NCI-H774 (cell line): ENCODE measurements at regions not wholly inside any gene's neighbourhood (a gene's known extent, or its start where the extent isn't known, plus 50 kb on each side); places are given as distances from the start of the nearest gene placed in this dataset.
"Not testable (repeated sequence)": the region's sequence is repeated elsewhere in the genome, so short reads cannot be mapped to it uniquely, and the experiment has no call there.

Source experiments
- DNase-seq: peaks from one replicate; lab custom pipeline; 2025; lab: John Stamatoyannopoulos, UW

DNA sequence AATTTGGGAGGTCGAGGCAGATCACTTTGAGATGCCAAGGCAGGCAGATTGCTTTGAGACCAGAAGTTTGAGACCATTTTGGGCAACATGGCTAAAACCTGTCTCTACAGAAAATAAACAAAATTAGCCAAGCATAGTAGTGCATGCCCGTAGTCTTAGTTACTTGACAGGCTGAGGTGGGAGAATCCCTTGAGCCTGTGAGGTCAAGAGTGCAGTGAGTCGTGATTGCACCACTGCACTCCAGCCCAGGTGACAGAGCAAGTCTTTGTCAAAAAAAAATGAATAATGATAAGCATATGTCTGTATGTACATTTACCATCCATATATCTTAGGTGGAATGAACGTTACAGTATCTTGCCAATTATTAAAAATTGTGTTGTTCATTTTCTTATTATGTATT is 2447.7 kb downstream of the PCDH9 start:
- no peak for DNase-seq

GRCh38 chr13:64778002-64778401 is 2452.1 kb downstream of the PCDH9 start:
- DNase-seq, result no peak

GRCh38 chr13:64774915-64775314 is 2455.2 kb downstream of the PCDH9 start:
- no peak for DNase-seq

DNA sequence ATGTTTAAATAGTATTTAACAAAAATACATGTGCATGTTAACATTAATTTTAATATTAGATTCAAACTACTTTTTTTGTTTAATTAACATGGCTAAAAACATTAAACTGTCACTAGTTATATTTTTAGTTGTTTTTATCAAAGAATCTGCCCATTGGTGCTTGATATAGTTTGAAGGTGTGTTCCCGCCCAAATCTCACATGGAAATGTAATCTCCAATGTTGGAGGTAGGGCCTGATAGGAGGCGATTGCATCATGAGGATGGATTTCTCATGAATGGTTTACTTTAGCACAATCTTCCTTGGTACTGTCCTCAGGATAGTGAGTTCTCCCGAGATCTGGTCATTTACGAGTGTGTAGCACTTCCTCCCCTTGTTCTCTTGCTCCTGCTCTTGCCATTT is 2459.4 kb downstream of the PCDH9 start:
- DNase-seq, result no peak

- no peak for DNase-seq
These were observed 2463.1 kb downstream of the PCDH9 start for GRCh38 chr13:64767054-64767453.

DNA sequence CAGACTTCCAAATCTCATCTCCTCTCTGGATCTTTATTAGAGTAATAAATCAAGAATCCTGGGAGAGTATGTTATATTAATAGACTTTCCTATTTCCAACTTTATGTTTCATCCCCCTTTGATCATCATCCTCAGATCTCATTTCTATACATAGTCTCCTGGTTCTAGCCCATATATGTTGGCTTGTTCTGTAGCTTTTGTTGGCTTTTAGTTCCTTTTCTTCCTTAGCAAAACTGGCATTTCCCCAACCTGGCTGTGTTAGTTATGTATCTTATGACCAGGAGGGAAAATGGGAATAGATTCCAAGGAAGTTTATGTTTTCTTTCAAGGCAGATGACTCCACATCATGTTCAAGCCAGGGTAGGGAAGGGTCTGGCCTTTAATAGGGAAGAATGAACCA is 2464.5 kb downstream of the PCDH9 start:
- no peak for DNase-seq

DNA sequence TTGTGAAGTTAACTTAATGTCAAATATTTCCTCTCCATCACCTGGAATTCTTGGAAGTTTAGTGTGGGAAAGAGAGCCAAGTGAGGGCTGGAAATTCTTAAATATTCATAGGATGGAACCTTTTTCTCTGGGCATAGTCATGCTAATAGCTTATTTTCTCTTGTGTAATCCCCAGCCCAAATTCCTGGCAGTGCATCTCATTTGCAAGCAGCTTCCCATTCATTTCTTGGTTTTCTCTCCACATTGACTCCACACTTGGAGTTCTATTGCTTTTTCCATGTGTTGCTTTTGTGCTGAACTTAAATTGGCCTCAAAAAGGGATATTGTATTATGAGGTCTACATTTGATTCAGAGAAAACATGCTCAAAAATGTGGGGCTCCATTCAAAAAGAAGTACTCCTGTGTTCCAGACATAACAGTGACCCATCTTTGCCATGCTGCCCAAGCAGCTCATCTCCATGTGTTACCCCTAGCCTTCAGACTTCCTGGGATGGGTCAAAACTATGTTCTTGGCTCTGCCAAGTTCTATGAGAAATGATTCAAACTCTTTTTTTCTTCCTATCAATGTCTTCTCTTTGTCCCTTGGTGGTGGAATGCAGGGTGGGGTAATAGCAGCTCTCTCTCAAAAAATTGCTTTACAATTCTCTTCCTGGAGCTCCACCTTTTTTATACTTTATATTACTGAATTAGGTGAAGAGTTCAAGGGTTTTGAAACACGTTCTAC is 2471.5 kb downstream of the PCDH9 start:
- no peak for DNase-seq

GRCh38 chr13:64756621-64757020 is 2473.5 kb downstream of the PCDH9 start:
- DNase-seq, result no peak

- DNase-seq, result no peak
These were observed 2474.2 kb downstream of the PCDH9 start for GRCh38 chr13:64755961-64756360.

DNA sequence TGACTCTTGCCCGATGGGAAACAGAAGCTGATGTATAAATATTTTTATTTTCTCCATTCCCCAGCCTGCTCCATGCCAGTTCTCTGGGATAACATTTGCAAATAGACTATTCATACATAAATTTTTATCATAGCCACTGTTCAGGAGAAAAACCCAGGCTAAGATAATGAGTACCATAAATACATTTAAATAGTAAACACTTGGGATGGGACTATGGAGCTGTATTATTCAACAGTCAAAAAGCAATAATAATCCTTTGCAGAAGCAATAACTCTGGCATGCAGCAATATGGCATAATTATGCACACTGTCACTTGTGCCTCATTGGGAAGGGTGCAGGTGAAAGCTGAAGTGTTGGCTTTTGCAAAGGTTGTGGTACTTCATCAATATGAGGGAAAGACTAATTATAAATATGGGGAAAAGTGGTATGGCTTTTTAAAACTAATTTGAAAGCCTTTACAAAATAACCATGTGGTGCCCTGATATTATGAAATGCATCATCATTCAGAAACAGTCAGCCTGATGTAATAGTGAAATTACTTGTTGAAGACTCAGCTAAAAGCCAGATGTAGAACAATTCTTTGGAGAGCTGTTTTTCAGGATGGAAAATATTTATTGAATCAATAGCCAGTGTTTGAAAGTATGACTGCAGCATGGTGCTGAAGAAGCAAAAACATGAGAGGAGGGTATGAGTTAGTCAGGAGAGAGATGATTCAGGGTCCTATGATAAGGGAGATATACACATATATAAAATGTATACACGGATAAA is 2476.7 kb downstream of the PCDH9 start:
- DNase-seq, result no peak

DNA sequence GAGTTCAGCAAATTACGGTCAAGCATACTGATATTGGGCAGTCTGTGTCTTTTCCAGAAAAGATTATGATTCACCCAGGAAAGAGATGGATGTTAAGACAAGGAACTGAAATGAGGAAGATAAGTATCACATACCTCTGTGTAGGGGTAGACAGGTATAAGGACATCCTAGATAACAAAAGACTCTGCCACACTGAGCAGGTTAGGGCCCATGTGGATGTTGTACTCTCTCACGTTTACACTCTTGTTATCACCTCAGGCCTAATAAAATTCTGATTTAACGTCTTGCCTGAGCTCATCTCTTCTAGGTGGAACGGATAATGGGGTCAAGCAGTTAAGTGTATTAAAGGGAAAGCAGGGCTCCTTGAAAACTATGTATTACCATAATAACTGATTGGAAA is 2480.8 kb downstream of the PCDH9 start:
- no peak for DNase-seq

DNA sequence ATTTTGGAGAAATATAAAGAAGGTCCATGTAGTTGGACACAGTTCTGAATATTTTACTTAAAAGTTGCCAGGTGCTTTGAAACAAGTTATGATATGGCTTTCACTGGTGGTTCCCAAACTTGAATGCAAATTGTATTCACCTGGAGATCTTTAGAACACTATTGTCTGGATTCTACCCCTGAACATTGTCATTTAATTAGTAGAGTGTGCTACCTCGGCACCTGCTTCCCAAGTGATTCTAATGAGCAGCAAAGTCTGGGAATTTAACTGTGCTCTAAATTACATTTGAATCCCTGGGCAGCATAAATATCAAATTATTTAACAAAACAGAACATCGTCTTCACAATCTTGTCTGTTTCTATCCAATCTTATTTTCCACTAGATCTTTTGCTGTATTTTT is 2483.3 kb downstream of the PCDH9 start:
- no peak for DNase-seq

GRCh38 chr13:64740493-64740892 is 2489.6 kb downstream of the PCDH9 start:
- DNase-seq, result no peak

DNA sequence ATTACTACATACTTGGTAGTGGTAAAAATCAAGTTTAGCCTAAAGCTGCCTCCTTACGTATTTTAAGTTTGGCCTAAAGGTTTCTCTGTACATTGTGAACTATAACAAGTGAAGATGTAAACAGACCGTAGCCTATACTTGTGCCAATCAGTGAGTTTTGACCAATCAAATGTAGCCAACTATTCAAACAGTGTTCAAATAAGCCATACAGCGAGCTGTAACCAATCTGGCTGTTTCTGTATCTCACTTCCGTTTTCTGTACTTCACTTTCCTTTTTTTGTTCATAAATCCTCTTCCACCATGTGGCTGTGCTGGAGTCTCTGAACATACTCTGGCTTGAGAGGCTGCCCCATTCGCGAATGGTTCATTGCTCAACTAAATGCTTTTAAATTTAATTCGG is 2504.6 kb downstream of the PCDH9 start:
- no peak for DNase-seq

DNA sequence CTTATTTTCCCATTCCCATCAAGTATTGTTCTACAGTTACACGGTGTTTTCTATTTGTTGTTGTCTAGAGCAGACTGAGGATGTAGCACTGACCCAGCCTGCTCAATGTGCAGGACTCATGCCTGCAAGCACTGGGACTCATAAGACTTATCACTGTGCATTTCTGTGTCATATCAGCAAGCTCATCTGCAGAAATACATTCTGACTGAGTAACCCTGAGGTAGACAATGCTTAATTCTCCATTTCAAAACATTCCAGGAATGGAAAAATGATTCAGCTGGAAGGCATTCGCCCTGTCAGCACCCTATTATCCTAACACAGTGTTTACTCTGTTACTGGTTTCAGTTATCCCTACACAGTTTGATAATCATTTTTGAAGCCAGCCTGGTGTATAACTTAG is 2506.4 kb downstream of the PCDH9 start:
- DNase-seq, result no peak

DNA sequence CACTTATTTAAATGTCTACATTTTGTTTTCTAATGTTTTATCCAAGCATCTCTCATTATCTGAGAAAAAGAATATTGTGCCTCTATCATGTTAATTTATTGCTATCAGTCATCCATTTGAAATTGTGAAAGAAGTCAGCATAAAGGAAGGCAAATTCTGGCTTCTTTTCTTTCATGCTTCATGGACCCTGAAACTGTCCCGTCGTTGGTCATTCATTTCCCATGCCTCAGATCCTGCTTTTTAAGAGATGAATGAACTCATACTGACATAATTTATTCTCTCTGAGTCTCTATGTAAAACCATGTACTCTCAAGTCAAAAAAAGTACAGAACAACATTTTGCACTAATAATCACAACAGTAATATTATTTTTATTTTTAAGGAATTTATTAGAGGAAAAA is 2512.0 kb downstream of the PCDH9 start:
- DNase-seq, result no peak

GRCh38 chr13:64716936-64717335 is 2513.2 kb downstream of the PCDH9 start:
- DNase-seq, result no peak

GRCh38 chr13:64709079-64709478 is 2521.1 kb downstream of the PCDH9 start:
- no peak for DNase-seq

GRCh38 chr13:64704121-64704649 is 2526.0 kb downstream of the PCDH9 start:
- DNase-seq, result no peak

DNA sequence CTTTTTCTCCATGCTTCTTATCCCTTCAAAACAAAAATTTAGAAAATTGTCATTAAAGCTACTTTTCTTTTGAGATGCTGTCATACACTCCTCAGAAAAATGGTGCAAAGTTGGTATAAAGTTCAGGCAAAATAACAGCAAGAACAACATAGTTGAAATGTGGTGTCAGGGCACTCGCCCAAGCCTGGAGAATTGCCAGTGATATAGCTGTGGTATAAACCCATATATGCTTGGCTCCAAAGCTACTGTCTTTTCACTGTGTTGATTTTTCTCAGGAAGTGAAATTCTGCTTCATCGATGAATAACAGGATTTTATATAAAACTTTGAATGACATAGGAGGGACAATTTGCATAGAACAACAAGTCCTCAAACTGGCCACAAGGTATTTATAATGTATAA is 2532.9 kb downstream of the PCDH9 start:
- no peak for DNase-seq

DNA sequence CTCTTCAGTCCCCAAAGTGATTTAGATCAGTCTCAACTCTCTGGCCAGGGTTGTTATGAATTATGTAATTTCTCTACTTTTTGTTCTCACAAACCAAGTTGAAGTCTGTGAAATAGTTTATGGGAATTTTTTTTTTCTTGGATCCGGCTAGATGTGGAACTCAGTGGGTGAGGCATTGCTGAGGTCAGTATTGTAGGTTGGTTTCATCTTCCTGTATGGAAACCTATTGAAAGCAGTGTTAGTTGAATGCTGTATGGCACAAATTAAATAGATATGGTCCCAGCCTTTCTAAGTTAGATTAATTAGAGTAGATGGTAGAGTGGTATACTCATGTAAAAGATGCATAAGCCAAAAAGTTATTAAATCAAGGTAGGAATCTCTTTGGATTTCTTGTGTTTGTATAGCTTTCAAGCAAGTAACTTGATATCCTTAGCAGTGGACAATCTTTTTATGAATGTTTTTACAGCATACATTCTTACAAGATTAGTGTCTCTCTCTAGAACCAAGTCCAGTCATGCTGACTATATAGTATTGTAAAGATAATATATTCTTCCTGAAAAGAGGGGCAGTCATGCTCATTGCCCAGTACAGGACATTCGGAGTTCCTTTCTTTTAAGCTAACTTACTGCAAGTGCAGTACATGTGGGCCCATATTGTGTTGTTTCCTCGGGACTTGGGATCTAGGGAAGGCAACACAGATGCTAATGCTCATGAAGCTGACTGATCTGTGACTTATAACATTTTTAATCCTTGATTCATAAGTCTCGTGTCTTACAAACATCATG is 2541.1 kb downstream of the PCDH9 start:
- DNase-seq, result no peak

DNA sequence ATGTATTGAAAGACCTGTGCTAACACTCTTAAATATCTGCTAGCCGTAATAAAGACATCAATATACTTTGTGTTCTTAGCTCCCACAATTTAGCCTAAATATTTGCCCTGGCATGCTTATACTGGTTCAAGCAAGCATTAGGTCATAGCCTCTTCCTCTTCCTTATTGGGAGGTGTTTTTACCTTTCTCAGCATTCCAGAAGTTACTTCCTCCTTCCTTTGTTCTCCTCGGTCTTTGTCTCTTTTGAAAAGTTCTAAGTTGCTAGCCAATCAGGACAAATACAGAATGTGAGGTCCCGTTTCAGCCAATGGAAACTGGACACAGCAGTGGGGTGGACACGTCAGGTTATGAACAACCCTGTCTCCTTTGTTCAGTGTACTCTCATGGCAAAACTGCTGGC is 2543.6 kb downstream of the PCDH9 start:
- not testable (repeated sequence) for DNase-seq
